HCT116 (cell line): ENCODE measurements at regions not wholly inside any gene's neighbourhood (a gene's known extent, or its start where the extent isn't known, plus 50 kb on each side); places are given as distances from the start of the nearest gene placed in this dataset.

Experiments used
- ATAC-seq: fragments of 200-7000 bp; cut with Tn5 transposase; 2 replicates; pipeline ENCODE4 v1.9.1; 2020; ENCODE audit warnings: mild to moderate bottlenecking, moderate library complexity
- BruUV-seq: library from RNA; stranded (reverse); fragments of 400-500 nt; replicated peaks from 2 replicates; lab custom pipeline; 2021; lab: Mats Ljungman, UMichigan
- CTCF ChIA-PET: fragments of 300-600 bp; sonication (Branson Sonifier 250); formaldehyde crosslinking; loops from one replicate; lab custom pipeline; 2021; ENCODE audit warnings: antibody characterized with exemption; lab: Charles Lee
- POLR2A ChIA-PET: fragments of 300-600, 350-600 bp; sonication (Branson Sonifier 250); formaldehyde crosslinking; loops from one replicate; lab custom pipeline; 2021; ENCODE audit warnings: antibody characterized with exemption; lab: Charles Lee
- RAD21 ChIA-PET, 2 experiments: fragments of 300-600 bp; sonication (Branson Sonifier 250); formaldehyde crosslinking; loops; one replicate each; lab custom pipeline; 2023; ENCODE audit warnings: low total read pairs in 2 of 2; ENCODE audit not compliant: uncharacterized antibody in 2 of 2, unreplicated experiment in 2 of 2, low non-redundant PET in 1 of 2; lab: Charles Lee
- DNase-seq: peaks from one replicate; pipeline ENCODE4 v3.0.0-alpha.2; 2010; ENCODE audit warnings: low read depth, low spot score
- H2AFZ ChIP-seq: fragments of 200-600 bp; shearing (Covaris generic), sonication (generic); 2 replicates; pipeline ENCODE4 v1.6.1; 2017; ENCODE audit warnings: low read depth, mixed run types, mixed read lengths, antibody characterized with exemption, low read length; ENCODE audit not compliant: poor library complexity, severe bottlenecking
- H3K27ac ChIP-seq: 2 replicates; pipeline ENCODE4 v1.5.1; 2012; ENCODE audit warnings: low read depth, low read length
- H3K27me3 ChIP-seq: fragments of 200-600 bp; sonication (generic); 2 replicates; pipeline ENCODE4 v1.6.1; 2016; ENCODE audit warnings: mixed run types, low read length, mixed read lengths; ENCODE audit not compliant: insufficient read depth
- H3K36me3 ChIP-seq, 2 experiments: fragments of 200-500 bp in 1 of 2; fragments of 200-600 bp in 1 of 2; sonication (Bioruptor generic) in 1 of 2; sonication (generic) in 1 of 2; 2 replicates each; pipeline versions ENCODE4 v1.5.1 to v1.6.1; 2014 to 2016; ENCODE audit warnings: low read length in 2 of 2, inconsistent platforms in 1 of 2, mixed read lengths in 1 of 2, mixed run types in 1 of 2; ENCODE audit not compliant: insufficient read depth in 2 of 2, control insufficient read depth in 1 of 2
- H3K4me1 ChIP-seq, 2 experiments: fragments of 200-600 bp in 1 of 2; sonication (generic) in 1 of 2; 2 replicates each; pipeline versions ENCODE4 v1.5.1 to v1.6.1; 2012 to 2017; ENCODE audit warnings: low read length in 2 of 2, inconsistent platforms in 1 of 2, mild to moderate bottlenecking in 1 of 2, mixed read lengths in 1 of 2, mixed run types in 1 of 2, moderate library complexity in 1 of 2; ENCODE audit not compliant: insufficient read depth in 2 of 2, control insufficient read depth in 1 of 2
- H3K4me2 ChIP-seq: fragments of 200-600 bp; sonication (generic); 2 replicates; pipeline ENCODE4 v1.6.1; 2017; ENCODE audit warnings: mixed run types, low read length, mixed read lengths
- H3K4me3 ChIP-seq, 2 experiments: fragments of 200-600 bp in 1 of 2; sonication (generic) in 1 of 2; replicated peaks in 1 of 2; 2 replicates each; pipeline ENCODE4 v1.5.1; 2011 to 2016; ENCODE audit warnings: low read length in 2 of 2, control low read depth in 1 of 2, low read depth in 1 of 2, mild to moderate bottlenecking in 1 of 2, mixed read lengths in 1 of 2, mixed run types in 1 of 2
- H3K79me2 ChIP-seq: fragments of 200-600 bp; sonication (generic); 2 replicates; pipeline ENCODE4 v1.6.1; 2017; ENCODE audit warnings: mild to moderate bottlenecking, mixed run types, low read length, moderate library complexity, mixed read lengths; ENCODE audit not compliant: insufficient read depth
- H3K9ac ChIP-seq: fragments of 200-600 bp; sonication (generic); 2 replicates; pipeline ENCODE4 v1.6.1; 2016; ENCODE audit warnings: low read length, mixed read lengths
- H3K9me2 ChIP-seq: fragments of 200-600 bp; sonication (generic), shearing (Covaris generic); 2 replicates; pipeline ENCODE4 v1.6.1; 2017; ENCODE audit warnings: mixed run types, mild to moderate bottlenecking, moderate library complexity; ENCODE audit not compliant: insufficient read depth
- H3K9me3 ChIP-seq, 2 experiments: fragments of 200-500 bp in 1 of 2; fragments of 200-600 bp in 1 of 2; sonication (Bioruptor generic) in 1 of 2; sonication (generic) in 1 of 2; 2 replicates each; pipeline ENCODE4 v1.6.1; 2014 to 2017; ENCODE audit warnings: low read length in 2 of 2, mixed read lengths in 2 of 2, inconsistent platforms in 1 of 2, low read depth in 1 of 2, mild to moderate bottlenecking in 1 of 2, mixed run types in 1 of 2, moderate library complexity in 1 of 2; ENCODE audit not compliant: control insufficient read depth in 1 of 2, insufficient read depth in 1 of 2
- H4K20me1 ChIP-seq: fragments of 200-600 bp; sonication (generic), shearing (Covaris generic); 2 replicates; pipeline ENCODE4 v1.6.1; 2017; ENCODE audit warnings: mixed run types, mild to moderate bottlenecking, moderate library complexity; ENCODE audit not compliant: insufficient read depth
- CTCF ChIP-seq, 3 experiments: fragments of 200-600 bp in 1 of 3; sonication (generic) in 1 of 3; IDR thresholded peaks in 2 of 3; conservative IDR thresholded peaks in 1 of 3; 2 replicates each; pipeline ENCODE4 v1.5.1; 2012 to 2017; ENCODE audit warnings: low read depth in 2 of 3, low read length in 2 of 3, antibody characterized with exemption in 1 of 3, borderline replicate concordance in 1 of 3, control low read depth in 1 of 3, mild to moderate bottlenecking in 1 of 3, mixed read lengths in 1 of 3, mixed run types in 1 of 3, moderate library complexity in 1 of 3; ENCODE audit not compliant: insufficient read depth in 1 of 3
- ELF1 ChIP-seq: IDR thresholded peaks from 2 replicates; pipeline ENCODE4 v1.6.1; 2012; ENCODE audit warnings: low read depth, borderline replicate concordance
- EZH2 ChIP-seq: fragments of 200-600 bp; sonication (generic); IDR thresholded peaks from 2 replicates; pipeline ENCODE4 v1.6.1; 2017; ENCODE audit warnings: antibody characterized with exemption, mixed run types
- EZH2phosphoT487 ChIP-seq: fragments of 200-600 bp; IDR thresholded peaks from 2 replicates; pipeline ENCODE4 v1.6.1; 2018; ENCODE audit warnings: antibody characterized with exemption, borderline replicate concordance
- MAX ChIP-seq: IDR thresholded peaks from 2 replicates; pipeline ENCODE4 v1.6.1; 2012
- POLR2AphosphoS5 ChIP-seq: IDR thresholded peaks from 2 replicates; pipeline ENCODE4 v1.6.1; 2011; ENCODE audit warnings: mild to moderate bottlenecking, low read depth, low read length, moderate library complexity
- SIN3A ChIP-seq: IDR thresholded peaks from 2 replicates; pipeline ENCODE4 v1.6.1; 2012; ENCODE audit warnings: low read depth
- SP1 ChIP-seq: IDR thresholded peaks from 2 replicates; pipeline ENCODE4 v1.6.1; 2012; ENCODE audit warnings: low read depth
- ZNF274 ChIP-seq: fragments of 200-500 bp; sonication (Bioruptor generic); IDR thresholded peaks from 2 replicates; pipeline ENCODE4 v1.6.1; 2014; ENCODE audit warnings: mild to moderate bottlenecking, low read depth, low read length, inconsistent platforms
- intact Hi-C: fragments of 100-400 bp; cut with micrococcal nuclease; formaldehyde crosslinking; loops from 2 replicates; pipeline ENCODE4 v1.10.0; 2022
- TF ChIP-seq, protein P1 (sequence below): IDR thresholded peaks from 2 replicates; pipeline ENCODE4 v1.6.1; 2012

DNA sequence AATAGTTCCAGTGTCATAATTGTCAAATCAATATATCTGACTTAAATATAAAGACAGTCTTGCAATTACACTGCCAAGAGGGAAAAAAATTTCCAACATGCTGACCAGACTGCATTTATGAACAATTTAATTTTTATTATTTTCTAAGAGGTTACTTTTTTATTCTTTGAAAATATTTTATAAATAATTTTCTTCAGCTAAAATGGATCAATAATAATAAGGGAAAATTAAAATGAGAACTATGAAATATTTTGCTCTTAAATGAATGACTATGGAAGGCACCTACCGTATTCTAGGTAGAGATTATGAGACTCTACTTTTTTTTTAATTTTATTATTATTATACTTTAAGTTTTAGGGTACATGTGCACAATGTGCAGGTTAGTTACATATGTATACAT, 1032.5 kb upstream of the LRRN3 start:
- intact Hi-C loops: no loop called here
- H2AFZ ChIP-seq: no peak overlapping the region
- ChIA-PET CTCF (no interaction called here), POLR2A (no interaction called here), RAD21 (no interaction called here)
- TF ChIP-seq CTCF (IDR thresholded peaks at IDR 0.05 in 2 of 3, conservative IDR thresholded peaks at IDR 0.05 in 1 of 3; ENCODE audit: borderline replicate concordance in 1 of 3, insufficient read depth in 1 of 3, low read depth in 2 of 3, low read length in 2 of 3) (no peak), EZH2 (no peak), MAX (no peak), SIN3A (no peak), ELF1 (no peak), ZNF274 (no peak), EZH2phosphoT487 (no peak), SP1 (no peak), POLR2AphosphoS5 (no peak)
- TF ChIP-seq, protein P1, sequence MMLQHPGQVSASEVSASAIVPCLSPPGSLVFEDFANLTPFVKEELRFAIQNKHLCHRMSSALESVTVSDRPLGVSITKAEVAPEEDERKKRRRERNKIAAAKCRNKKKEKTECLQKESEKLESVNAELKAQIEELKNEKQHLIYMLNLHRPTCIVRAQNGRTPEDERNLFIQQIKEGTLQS: no peak
- H3K9me2 ChIP-seq: no peaks in the 10 kb centered on the region
- no peak overlapping the region for H3K4me2 ChIP-seq
- H3K4me1 ChIP-seq: no peaks in the 10 kb centered on the region
- H3K4me3 ChIP-seq: no peak overlapping the region
- H3K27me3 ChIP-seq: no peaks in the 10 kb centered on the region
- no peaks in the 10 kb centered on the region for H3K36me3 ChIP-seq
- H4K20me1 ChIP-seq: no peaks in the 10 kb centered on the region
- no peak for DNase-seq
- no peaks in the 10 kb centered on the region for H3K79me2 ChIP-seq
- no TSS peak for BruUV-seq
- H3K9ac ChIP-seq: no peak overlapping the region
- ATAC-seq: no peak
- H3K9me3 ChIP-seq: no peaks in the 10 kb centered on the region
- H3K27ac ChIP-seq: no peak overlapping the region
